ENCODE measurements at regions not wholly inside any gene's neighbourhood (a gene's known extent, or its start where the extent isn't known, plus 50 kb on each side); places are given as distances from the start of the nearest gene placed in this dataset.

DNA sequence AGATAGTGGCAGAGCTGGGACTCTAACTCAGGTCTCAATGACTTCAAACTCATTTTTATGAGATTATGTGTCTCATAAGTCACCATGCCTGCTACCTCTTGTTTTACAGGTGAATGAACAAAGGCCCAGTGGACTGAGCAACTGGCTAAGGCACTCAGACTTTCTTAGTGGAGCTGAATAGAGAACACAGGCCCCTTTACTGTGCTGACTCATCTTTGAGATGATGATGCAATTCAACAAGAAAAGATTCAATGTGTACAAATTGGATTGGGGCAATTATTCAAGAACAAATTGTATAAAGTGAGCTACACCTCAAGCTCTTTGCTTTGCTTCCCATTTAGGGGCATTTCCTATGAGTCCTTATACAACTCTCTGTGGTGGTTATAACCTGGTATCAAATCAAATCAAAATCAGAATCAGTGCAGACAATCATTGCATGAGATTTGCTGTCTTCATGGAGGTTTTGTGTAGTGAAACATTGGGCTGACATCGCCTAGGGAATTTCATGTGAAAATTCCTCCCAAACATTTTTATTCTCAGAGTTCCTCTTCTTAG, 84.3 kb upstream of the PPP2R2B start:
- Histone ChIP-seq H3K4me2 (ENCODE audit: low read length) (no peak overlapping the region), H3K9me3 (ENCODE audit: control insufficient read depth, low read length) (no peaks in the 10 kb centered on the region), H3K4me3 (ENCODE audit: low read depth, low read length) (no peak overlapping the region), H3K36me3 (ENCODE audit: control insufficient read depth, insufficient read depth, low read length) (no peaks in the 10 kb centered on the region), H3K4me1 (no peaks in the 10 kb centered on the region), H3K9ac (no peak overlapping the region), H3K79me2 (no peaks in the 10 kb centered on the region), H3K27me3 (ENCODE audit: control insufficient read depth, insufficient read depth, low read length) (no peaks in the 10 kb centered on the region), H2AFZ (no peak overlapping the region), H3K27ac (no peak overlapping the region)
- TF ChIP-seq CTCF (IDR thresholded peaks at IDR 0.05): no peak

- no peak overlapping the region for H2AFZ ChIP-seq
- no peak overlapping the region for H3K4me2 ChIP-seq (ENCODE audit: low read length)
- no peak overlapping the region for H3K4me3 ChIP-seq (ENCODE audit: low read depth, low read length)
- H3K27ac ChIP-seq: no peak overlapping the region
- peak; percentile 91 for TF ChIP-seq CTCF (IDR thresholded peaks at IDR 0.05)
- H3K9ac ChIP-seq: no peak overlapping the region
- no peaks in the 10 kb centered on the region for H3K36me3 ChIP-seq (ENCODE audit: control insufficient read depth, insufficient read depth, low read length)
- H3K27me3 ChIP-seq (ENCODE audit: control insufficient read depth, insufficient read depth, low read length): no peaks in the 10 kb centered on the region
- H3K79me2 ChIP-seq: no peaks in the 10 kb centered on the region
- H3K4me1 ChIP-seq: no peaks in the 10 kb centered on the region
- no peaks in the 10 kb centered on the region for H3K9me3 ChIP-seq (ENCODE audit: control insufficient read depth, low read length)
Measured at GRCh38 chr5:146965761-146966659, 87.5 kb upstream of the PPP2R2B start.

DNA sequence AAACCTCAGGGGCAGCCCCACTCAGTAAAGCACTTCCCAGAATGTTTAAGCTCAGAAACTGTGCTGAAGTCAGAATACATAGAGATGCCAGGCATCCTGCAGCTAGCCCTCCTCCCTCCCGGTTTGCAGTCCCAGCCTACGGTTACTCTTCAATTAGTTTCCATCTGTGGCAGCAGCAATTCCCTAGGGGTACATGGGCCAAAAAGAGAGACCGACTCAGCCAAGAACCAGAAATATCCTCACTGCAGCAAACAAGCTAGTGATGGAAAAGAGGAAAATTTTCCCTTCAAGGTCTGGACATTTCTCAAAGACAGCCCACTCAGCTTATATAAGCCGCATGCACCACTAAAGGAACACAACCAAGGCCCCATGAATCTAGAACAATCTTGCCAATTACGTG, 89.1 kb upstream of the PPP2R2B start:
- Histone ChIP-seq H3K4me3 (ENCODE audit: low read depth, low read length) (no peak overlapping the region), H3K79me2 (no peaks in the 10 kb centered on the region), H2AFZ (no peak overlapping the region), H3K27ac (no peak overlapping the region), H3K27me3 (ENCODE audit: control insufficient read depth, insufficient read depth, low read length) (no peaks in the 10 kb centered on the region), H3K9ac (no peak overlapping the region), H3K9me3 (ENCODE audit: control insufficient read depth, low read length) (no peaks in the 10 kb centered on the region), H3K36me3 (ENCODE audit: control insufficient read depth, insufficient read depth, low read length) (no peaks in the 10 kb centered on the region), H3K4me1 (no peaks in the 10 kb centered on the region), H3K4me2 (ENCODE audit: low read length) (no peak overlapping the region)
- TF ChIP-seq CTCF (IDR thresholded peaks at IDR 0.05): no peak

GRCh38 chr5:146971401-146971800, 92.8 kb upstream of the PPP2R2B start:
- no peak overlapping the region for H3K4me2 ChIP-seq (ENCODE audit: low read length)
- no peaks in the 10 kb centered on the region for H3K79me2 ChIP-seq
- no peak overlapping the region for H2AFZ ChIP-seq
- H3K4me1 ChIP-seq: no peaks in the 10 kb centered on the region
- no peaks in the 10 kb centered on the region for H3K27me3 ChIP-seq (ENCODE audit: control insufficient read depth, insufficient read depth, low read length)
- no peak overlapping the region for H3K4me3 ChIP-seq (ENCODE audit: low read depth, low read length)
- H3K9me3 ChIP-seq (ENCODE audit: control insufficient read depth, low read length): no peaks in the 10 kb centered on the region
- no peaks in the 10 kb centered on the region for H3K36me3 ChIP-seq (ENCODE audit: control insufficient read depth, insufficient read depth, low read length)
- no peak overlapping the region for H3K27ac ChIP-seq
- no peak for TF ChIP-seq CTCF (IDR thresholded peaks at IDR 0.05)
- H3K9ac ChIP-seq: no peak overlapping the region
